Rectal smooth muscle tissue (tissue), 1 donor: ENCODE measurements at regions not wholly inside any gene's neighbourhood (a gene's known extent, or its start where the extent isn't known, plus 50 kb on each side); places are given as distances from the start of the nearest gene placed in this dataset.

ENCODE experiments used
- H3K27ac ChIP-seq: one replicate; pipeline ENCODE4 v1.7.0; 2013; ENCODE audit warnings: low read depth, low read length, inconsistent platforms
- H3K27me3 ChIP-seq: one replicate; pipeline ENCODE4 v1.7.0; 2013; ENCODE audit warnings: low read length; ENCODE audit not compliant: control insufficient read depth, insufficient read depth
- H3K36me3 ChIP-seq: one replicate; pipeline ENCODE4 v1.7.0; 2013; ENCODE audit warnings: low read length; ENCODE audit not compliant: control insufficient read depth, insufficient read depth
- H3K4me1 ChIP-seq: one replicate; pipeline ENCODE4 v1.7.0; 2013; ENCODE audit warnings: low read length; ENCODE audit not compliant: control insufficient read depth, insufficient read depth
- H3K4me3 ChIP-seq: one replicate; pipeline ENCODE4 v1.7.0; 2013; ENCODE audit warnings: low read length
- H3K9ac ChIP-seq: one replicate; pipeline ENCODE4 v1.7.0; 2013; ENCODE audit warnings: low read length

- H3K36me3 ChIP-seq: no peaks in the 10 kb centered on the region
- H3K9ac ChIP-seq: no peak overlapping the region
- no peak overlapping the region for H3K4me3 ChIP-seq
- H3K27ac ChIP-seq: no peak overlapping the region
- H3K4me1 ChIP-seq: no peaks in the 10 kb centered on the region
- no peaks in the 10 kb centered on the region for H3K27me3 ChIP-seq
Measured at GRCh38 chr2:45265336-45265735, 256.1 kb upstream of the SIX2 start.

- no peak overlapping the region for H3K4me3 ChIP-seq
- H3K4me1 ChIP-seq: no peaks in the 10 kb centered on the region
- no peaks in the 10 kb centered on the region for H3K27me3 ChIP-seq
- H3K27ac ChIP-seq: no peak overlapping the region
- no peaks in the 10 kb centered on the region for H3K36me3 ChIP-seq
- H3K9ac ChIP-seq: no peak overlapping the region
Measured at GRCh38 chr2:45264227-45265225, 255.3 kb upstream of the SIX2 start.

GRCh38 chr2:45263147-45263546, 253.9 kb upstream of the SIX2 start:
- Histone ChIP-seq H3K27ac (no peak overlapping the region), H3K9ac (no peak overlapping the region), H3K27me3 (no peaks in the 10 kb centered on the region), H3K36me3 (no peaks in the 10 kb centered on the region), H3K4me1 (no peaks in the 10 kb centered on the region), H3K4me3 (no peak overlapping the region)

GRCh38 chr2:45261746-45262145, 252.5 kb upstream of the SIX2 start:
- Histone ChIP-seq H3K9ac (no peak overlapping the region), H3K27me3 (no peaks in the 10 kb centered on the region), H3K4me1 (no peaks in the 10 kb centered on the region), H3K27ac (no peak overlapping the region), H3K36me3 (no peaks in the 10 kb centered on the region), H3K4me3 (no peak overlapping the region)

GRCh38 chr2:45260946-45261345, 251.7 kb upstream of the SIX2 start:
- Histone ChIP-seq H3K9ac (no peak overlapping the region), H3K36me3 (no peaks in the 10 kb centered on the region), H3K4me3 (no peak overlapping the region), H3K27me3 (no peaks in the 10 kb centered on the region), H3K27ac (no peak overlapping the region), H3K4me1 (no peaks in the 10 kb centered on the region)

- Histone ChIP-seq H3K9ac (no peak overlapping the region), H3K4me1 (no peaks in the 10 kb centered on the region), H3K27me3 (no peaks in the 10 kb centered on the region), H3K4me3 (no peak overlapping the region), H3K27ac (no peak overlapping the region), H3K36me3 (no peaks in the 10 kb centered on the region)
Measured at GRCh38 chr2:45259547-45260160, 250.4 kb upstream of the SIX2 start.

GRCh38 chr2:45259138-45259537, 249.9 kb upstream of the SIX2 start:
- Histone ChIP-seq H3K4me3 (no peak overlapping the region), H3K4me1 (no peaks in the 10 kb centered on the region), H3K27ac (no peak overlapping the region), H3K9ac (no peak overlapping the region), H3K27me3 (no peaks in the 10 kb centered on the region), H3K36me3 (no peaks in the 10 kb centered on the region)

GRCh38 chr2:45258311-45258710, 249.1 kb upstream of the SIX2 start:
- Histone ChIP-seq H3K27ac (no peak overlapping the region), H3K27me3 (no peaks in the 10 kb centered on the region), H3K4me1 (no peaks in the 10 kb centered on the region), H3K36me3 (no peaks in the 10 kb centered on the region), H3K4me3 (no peak overlapping the region), H3K9ac (no peak overlapping the region)

GRCh38 chr2:45257820-45258219, 248.6 kb upstream of the SIX2 start:
- Histone ChIP-seq H3K9ac (no peak overlapping the region), H3K36me3 (no peaks in the 10 kb centered on the region), H3K27me3 (no peaks in the 10 kb centered on the region), H3K27ac (no peak overlapping the region), H3K4me3 (no peak overlapping the region), H3K4me1 (no peaks in the 10 kb centered on the region)

GRCh38 chr2:45256867-45257641, 247.8 kb upstream of the SIX2 start:
- H3K9ac ChIP-seq: no peak overlapping the region
- no peak overlapping the region for H3K27ac ChIP-seq
- no peaks in the 10 kb centered on the region for H3K36me3 ChIP-seq
- H3K4me3 ChIP-seq: no peak overlapping the region
- no peaks in the 10 kb centered on the region for H3K4me1 ChIP-seq
- no peaks in the 10 kb centered on the region for H3K27me3 ChIP-seq

GRCh38 chr2:45256173-45256866, 247.1 kb upstream of the SIX2 start:
- Histone ChIP-seq H3K27me3 (no peaks in the 10 kb centered on the region), H3K27ac (no peak overlapping the region), H3K36me3 (no peaks in the 10 kb centered on the region), H3K4me1 (no peaks in the 10 kb centered on the region), H3K4me3 (no peak overlapping the region), H3K9ac (no peak overlapping the region)

- H3K36me3 ChIP-seq: no peaks in the 10 kb centered on the region
- H3K9ac ChIP-seq: no peak overlapping the region
- H3K27ac ChIP-seq: no peak overlapping the region
- no peak overlapping the region for H3K4me3 ChIP-seq
- no peaks in the 10 kb centered on the region for H3K4me1 ChIP-seq
- no peaks in the 10 kb centered on the region for H3K27me3 ChIP-seq
Measured at GRCh38 chr2:45255563-45255962, 246.3 kb upstream of the SIX2 start.
